ENCODE measurements at regions not wholly inside any gene's neighbourhood (a gene's known extent, or its start where the extent isn't known, plus 50 kb on each side); places are given as distances from the start of the nearest gene placed in this dataset.

DNA sequence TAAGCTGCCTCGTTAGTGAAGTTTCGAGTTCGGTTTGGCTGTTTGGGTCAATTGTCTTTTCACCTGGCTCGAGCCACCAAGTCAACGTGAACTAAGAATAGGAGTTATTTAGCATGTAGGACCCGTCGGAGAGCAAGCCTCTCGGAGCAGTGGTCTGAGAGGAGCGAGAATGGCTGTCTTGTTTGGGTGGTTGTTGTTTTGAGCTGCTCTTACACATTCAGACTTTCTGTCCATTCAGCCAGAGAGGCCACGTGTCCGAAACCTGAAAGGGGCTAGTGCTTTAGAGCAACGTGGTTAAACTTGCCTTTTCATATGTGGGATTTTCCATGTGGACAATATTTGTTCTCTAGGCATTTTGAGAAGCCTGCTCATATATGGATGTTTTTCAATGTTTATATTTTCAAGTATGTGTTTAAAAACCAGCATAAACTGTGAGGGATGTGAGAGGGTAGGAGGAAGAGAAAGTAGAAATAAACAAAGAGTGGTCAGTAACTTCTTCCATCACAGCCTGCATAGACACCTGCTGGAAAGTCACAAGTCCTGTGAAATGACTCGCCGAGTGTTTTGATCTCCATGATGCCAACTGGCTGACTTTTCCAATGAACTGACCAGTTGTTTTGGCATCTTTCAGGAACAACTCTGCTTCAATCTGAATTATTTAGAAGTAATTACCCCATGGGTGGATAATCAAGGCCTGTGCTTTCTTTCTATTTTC lies 221.0 kb downstream of the ASCL1 start:
- peak; percentile 18 for DNase-seq

DNA sequence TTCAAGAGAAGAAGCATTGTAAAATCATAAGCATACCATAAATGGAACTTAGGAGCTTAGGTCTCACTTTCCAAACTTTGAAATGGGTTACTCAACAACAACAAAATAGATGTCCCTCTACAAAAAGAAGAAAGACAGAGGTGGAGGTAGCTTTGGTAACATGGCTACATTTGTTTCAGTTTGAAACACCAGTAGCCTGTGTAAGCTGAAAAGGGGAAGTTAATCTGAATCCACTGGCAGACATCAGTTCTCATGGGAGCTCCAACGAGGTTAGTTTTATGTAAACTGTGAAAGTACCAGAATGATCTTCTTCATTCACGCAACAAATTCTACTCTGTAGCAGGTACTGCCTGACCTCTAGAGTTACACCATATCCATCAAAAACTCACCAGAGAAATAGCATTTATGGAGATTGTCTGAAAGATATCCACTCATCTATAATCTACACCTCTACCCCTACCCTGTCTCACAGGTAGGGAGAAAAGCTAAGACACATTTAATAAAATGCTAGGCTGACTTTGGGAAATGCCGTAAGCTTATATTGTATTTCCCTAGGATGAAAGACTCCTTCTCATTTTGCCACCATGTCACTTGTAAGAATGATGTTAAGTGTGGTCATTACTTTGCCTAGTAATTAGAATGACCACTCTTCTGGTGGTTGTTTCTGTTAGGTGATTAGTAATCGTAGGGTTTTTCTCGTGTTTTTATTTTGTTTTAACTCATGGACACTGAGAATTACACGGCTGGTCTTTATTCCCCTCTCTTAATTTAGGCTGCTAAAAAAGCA lies 224.1 kb downstream of the ASCL1 start:
- no peaks in the 10 kb centered on the region for H3K79me2 ChIP-seq (ENCODE audit: low read length)
- H3K4me3 ChIP-seq (ENCODE audit: low read length) = no peak overlapping the region
- no peak overlapping the region for H3K27ac ChIP-seq (ENCODE audit: low read length)
- no peak overlapping the region for H3K4me2 ChIP-seq (ENCODE audit: low read depth, low read length)
- no peaks in the 10 kb centered on the region for H3F3A ChIP-seq (ENCODE audit: insufficient read depth, low read length)
- H3K4me1 ChIP-seq (ENCODE audit: low read length) = no peaks in the 10 kb centered on the region
- H3K9me3 ChIP-seq (replicated peaks; ENCODE audit: insufficient read depth, low read length) = no peaks in the 10 kb centered on the region
- no peak for DNase-seq
- H2AFZ ChIP-seq (ENCODE audit: low read length) = no peak overlapping the region
- H3K9me2 ChIP-seq (replicated peaks; ENCODE audit: insufficient read depth, low read length) = no peaks in the 10 kb centered on the region
- TF ChIP-seq EZH2phosphoT487 (IDR thresholded peaks at IDR 0.05; ENCODE audit: low read length) = no peak
- no peak for TF ChIP-seq EZH2 (optimal IDR thresholded peaks at IDR 0.05; ENCODE audit: low read depth, low read length)
- TF ChIP-seq, protein P1, sequence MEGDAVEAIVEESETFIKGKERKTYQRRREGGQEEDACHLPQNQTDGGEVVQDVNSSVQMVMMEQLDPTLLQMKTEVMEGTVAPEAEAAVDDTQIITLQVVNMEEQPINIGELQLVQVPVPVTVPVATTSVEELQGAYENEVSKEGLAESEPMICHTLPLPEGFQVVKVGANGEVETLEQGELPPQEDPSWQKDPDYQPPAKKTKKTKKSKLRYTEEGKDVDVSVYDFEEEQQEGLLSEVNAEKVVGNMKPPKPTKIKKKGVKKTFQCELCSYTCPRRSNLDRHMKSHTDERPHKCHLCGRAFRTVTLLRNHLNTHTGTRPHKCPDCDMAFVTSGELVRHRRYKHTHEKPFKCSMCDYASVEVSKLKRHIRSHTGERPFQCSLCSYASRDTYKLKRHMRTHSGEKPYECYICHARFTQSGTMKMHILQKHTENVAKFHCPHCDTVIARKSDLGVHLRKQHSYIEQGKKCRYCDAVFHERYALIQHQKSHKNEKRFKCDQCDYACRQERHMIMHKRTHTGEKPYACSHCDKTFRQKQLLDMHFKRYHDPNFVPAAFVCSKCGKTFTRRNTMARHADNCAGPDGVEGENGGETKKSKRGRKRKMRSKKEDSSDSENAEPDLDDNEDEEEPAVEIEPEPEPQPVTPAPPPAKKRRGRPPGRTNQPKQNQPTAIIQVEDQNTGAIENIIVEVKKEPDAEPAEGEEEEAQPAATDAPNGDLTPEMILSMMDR (IDR thresholded peaks at IDR 0.05; ENCODE audit: low read length) = no peak
- H3K27me3 ChIP-seq (replicated peaks; ENCODE audit: insufficient read depth, low read length) = no peaks in the 10 kb centered on the region
- no peaks in the 10 kb centered on the region for H4K20me1 ChIP-seq (ENCODE audit: insufficient read depth, low read length)
- no peaks in the 10 kb centered on the region for H3K36me3 ChIP-seq (replicated peaks; ENCODE audit: insufficient read depth, low read length)
- no peak overlapping the region for H3K9ac ChIP-seq (ENCODE audit: low read length)

More for the DNA sequence above, 221.0 kb downstream of the ASCL1 start:
- peak overlapping the region; percentile 28; the same call in 1 of the 2 replicates for H3K4me2 ChIP-seq (ENCODE audit: low read depth, low read length)
- no peaks in the 10 kb centered on the region for H3K9me2 ChIP-seq (replicated peaks; ENCODE audit: insufficient read depth, low read length)
- H3K4me1 ChIP-seq (ENCODE audit: low read length) = no peaks in the 10 kb centered on the region
- H3K36me3 ChIP-seq (replicated peaks; ENCODE audit: insufficient read depth, low read length) = no peaks in the 10 kb centered on the region
- H3K27me3 ChIP-seq (replicated peaks; ENCODE audit: insufficient read depth, low read length) = no peaks in the 10 kb centered on the region
- TF ChIP-seq, protein P1 (IDR thresholded peaks at IDR 0.05; ENCODE audit: low read length) = no peak
- no peak for TF ChIP-seq EZH2 (optimal IDR thresholded peaks at IDR 0.05; ENCODE audit: low read depth, low read length)
- TF ChIP-seq EZH2phosphoT487 (IDR thresholded peaks at IDR 0.05; ENCODE audit: low read length) = no peak
- 0 out of 2 replicates have a peak overlapping the region, but pooled peaks have one; percentile 19 for H2AFZ ChIP-seq (ENCODE audit: low read length)
- no peak overlapping the region for H3K27ac ChIP-seq (ENCODE audit: low read length)
- H3K9ac ChIP-seq (ENCODE audit: low read length) = no peak overlapping the region
- no peaks in the 10 kb centered on the region for H3K79me2 ChIP-seq (ENCODE audit: low read length)
- H3F3A ChIP-seq (ENCODE audit: insufficient read depth, low read length) = no peaks in the 10 kb centered on the region
- no peak overlapping the region for H3K4me3 ChIP-seq (ENCODE audit: low read length)
- H3K9me3 ChIP-seq (replicated peaks; ENCODE audit: insufficient read depth, low read length) = no peaks in the 10 kb centered on the region
- no peaks in the 10 kb centered on the region for H4K20me1 ChIP-seq (ENCODE audit: insufficient read depth, low read length)

DNA sequence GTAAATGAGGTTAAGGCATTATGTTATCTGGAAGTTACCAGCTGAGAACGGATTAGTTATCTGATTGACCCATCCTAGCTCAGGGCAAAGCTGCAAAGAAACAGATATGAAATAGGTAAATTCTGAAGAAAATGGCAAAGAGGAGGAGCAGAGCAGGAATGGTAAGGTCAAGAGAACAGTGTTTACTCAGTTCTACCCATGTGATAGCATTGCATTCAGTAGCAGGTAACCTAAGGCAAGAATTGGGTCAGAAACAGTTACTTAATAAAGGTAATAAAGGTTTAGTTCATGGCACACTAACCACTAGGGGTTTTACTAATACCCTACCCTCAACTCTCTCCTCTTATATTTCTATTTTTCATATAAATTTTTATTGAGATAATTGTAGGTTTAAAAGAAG lies 224.8 kb downstream of the ASCL1 start:
- H3K27me3 ChIP-seq (replicated peaks; ENCODE audit: insufficient read depth, low read length) = no peaks in the 10 kb centered on the region
- TF ChIP-seq EZH2 (optimal IDR thresholded peaks at IDR 0.05; ENCODE audit: low read depth, low read length) (no peak), EZH2phosphoT487 (IDR thresholded peaks at IDR 0.05; ENCODE audit: low read length) (no peak)
- TF ChIP-seq, protein P1 (IDR thresholded peaks at IDR 0.05; ENCODE audit: low read length) = no peak

More for the DNA sequence above, 224.8 kb downstream of the ASCL1 start:
- Histone ChIP-seq H3F3A (ENCODE audit: insufficient read depth, low read length) (no peaks in the 10 kb centered on the region), H3K4me2 (ENCODE audit: low read depth, low read length) (no peak overlapping the region), H3K9me3 (replicated peaks; ENCODE audit: insufficient read depth, low read length) (no peaks in the 10 kb centered on the region), H2AFZ (ENCODE audit: low read length) (no peak overlapping the region), H3K9ac (ENCODE audit: low read length) (no peak overlapping the region), H3K27ac (ENCODE audit: low read length) (no peak overlapping the region), H3K4me3 (ENCODE audit: low read length) (no peak overlapping the region), H4K20me1 (ENCODE audit: insufficient read depth, low read length) (no peaks in the 10 kb centered on the region), H3K4me1 (ENCODE audit: low read length) (no peaks in the 10 kb centered on the region), H3K79me2 (ENCODE audit: low read length) (no peaks in the 10 kb centered on the region), H3K36me3 (replicated peaks; ENCODE audit: insufficient read depth, low read length) (no peaks in the 10 kb centered on the region), H3K9me2 (replicated peaks; ENCODE audit: insufficient read depth, low read length) (no peaks in the 10 kb centered on the region)
- DNase-seq = no peak

Measured in MM.1S (cell line).